Ovary (tissue), 7 donors: ENCODE measurements at regions not wholly inside any gene's neighbourhood (a gene's known extent, or its start where the extent isn't known, plus 50 kb on each side); places are given as distances from the start of the nearest gene placed in this dataset.

ENCODE experiments used
- DNase-seq, 5 donors: peaks; one replicate each; pipeline ENCODE4 v3.0.0-alpha.2; 2019 to 2020
- H3K27ac ChIP-seq, 2 donors: fragments of 200-600 bp; one replicate each; pipeline versions ENCODE4 v1.5.1 to v1.8.0; 2019 to 2022
- H3K27me3 ChIP-seq: fragments of 200-600 bp; one replicate; pipeline ENCODE4 v1.8.0; 2022
- H3K36me3 ChIP-seq: fragments of 200-600 bp; sonication (generic); one replicate; pipeline ENCODE4 v1.5.1; 2019
- H3K4me1 ChIP-seq: one replicate; pipeline ENCODE4 v1.8.1; 2013; ENCODE audit warnings: mild to moderate bottlenecking, moderate library complexity; ENCODE audit not compliant: insufficient read depth
- H3K4me3 ChIP-seq: fragments of 200-600 bp; sonication (generic); one replicate; pipeline ENCODE4 v1.5.1; 2017
- H3K9me3 ChIP-seq, 2 donors: fragments of 200-600 bp in 1 of 2; sonication (generic) in 1 of 2; one replicate each; pipeline versions ENCODE4 v1.5.1 to v1.8.1; 2013 to 2019; ENCODE audit warnings: mild to moderate bottlenecking in 1 of 2, moderate library complexity in 1 of 2
- EP300 ChIP-seq: sonication (generic); formaldehyde crosslinking; IDR thresholded peaks from one replicate; pipeline ENCODE4 v1.6.1; 2017; ENCODE audit warnings: antibody characterized with exemption
- POLR2A ChIP-seq: fragments of 450-650 bp; IDR thresholded peaks from one replicate; pipeline ENCODE4 v1.6.1; 2017; ENCODE audit warnings: antibody characterized with exemption, mild to moderate bottlenecking, moderate library complexity
- WGBS, 3 donors: extraction: QIAGEN DNeasy Blood & Tissue Kit in 1 of 3; methylation state at CpG; one replicate each; pipeline versions ENCODE4 v1.1.5 to v1.1.7; 2013 to 2017; 5-methylcytosine and 5-hydroxymethylcytosine counted together
- intact Hi-C, 4 donors: fragments of 100-400 bp; cut with DNase I; formaldehyde crosslinking; loops; one replicate each; pipeline versions ENCODE4 v1.11.0 to v1.15.1; 2022 to 2023
- TF ChIP-seq, protein P1 (sequence below), 3 donors: fragments of 450-650 bp in 2 of 3; fragments of 200-600 bp in 1 of 3; IDR thresholded peaks; one replicate each; pipeline versions ENCODE4 v1.5.1 to v1.8.0; 2016 to 2022; ENCODE audit warnings: antibody characterized with exemption in 3 of 3, mild to moderate bottlenecking in 1 of 3
- donor health status: DM: no; HTN: no; CAD: no; lungs with moderate emphysema.
- donor health status: DM: no; HTN: no; CAD: no.
- donor health status: Bipolar disorder and iron deficiency.
- donor health status: DM: no; HTN: no; CAD: no.
- donor health status: DM: yes; HTN: yes; CAD: no.

DNA sequence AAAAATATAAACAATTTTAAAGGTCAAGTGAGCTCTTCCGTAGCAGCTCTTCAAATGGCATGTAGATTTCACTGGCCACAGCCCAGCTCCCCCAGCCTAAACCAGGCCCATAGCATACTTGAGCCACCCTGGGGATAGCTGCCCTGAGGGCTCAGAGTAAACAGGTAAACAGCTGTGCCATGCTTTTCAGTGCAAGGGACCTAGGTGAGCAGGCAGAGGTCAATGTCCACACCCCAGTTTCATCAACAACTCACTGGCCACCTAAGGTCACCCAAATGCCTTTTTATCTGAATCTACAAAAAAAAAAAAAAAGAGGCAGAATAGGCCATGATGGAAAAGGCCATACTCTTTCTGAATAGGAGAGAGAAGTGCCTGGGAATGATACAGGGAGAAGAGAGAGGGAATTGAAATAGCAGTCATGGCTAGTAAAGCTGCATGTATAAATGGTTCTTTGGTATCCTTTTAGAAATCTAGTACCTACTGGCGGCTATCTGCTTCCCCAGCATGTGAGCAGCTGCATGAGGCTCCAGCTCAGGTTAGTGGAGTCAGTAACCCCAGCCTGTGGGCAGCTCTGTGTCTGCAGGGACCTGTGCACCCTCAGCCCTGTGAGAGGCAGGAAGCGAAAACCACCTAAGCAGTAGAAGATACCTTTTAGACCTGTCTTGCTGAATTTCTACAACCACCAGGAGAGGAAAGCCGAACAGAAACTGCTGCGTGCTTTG lies 77.0 kb downstream of the FOXA2 start:
- intact Hi-C loops, result no loop called here
- WGBS, 3 donors, result 75 to 86% (median 84%) methylated on average over 5 of the region's 5 CpGs
- Histone ChIP-seq H3K9me3 (no peaks in the 10 kb centered on the region), H3K4me3 (no peak overlapping the region), H3K27ac (no peak overlapping the region), H3K27me3 (no peaks in the 10 kb centered on the region), H3K36me3 (no peaks in the 10 kb centered on the region), H3K4me1 (no peaks in the 10 kb centered on the region)
- TF ChIP-seq, protein P1, sequence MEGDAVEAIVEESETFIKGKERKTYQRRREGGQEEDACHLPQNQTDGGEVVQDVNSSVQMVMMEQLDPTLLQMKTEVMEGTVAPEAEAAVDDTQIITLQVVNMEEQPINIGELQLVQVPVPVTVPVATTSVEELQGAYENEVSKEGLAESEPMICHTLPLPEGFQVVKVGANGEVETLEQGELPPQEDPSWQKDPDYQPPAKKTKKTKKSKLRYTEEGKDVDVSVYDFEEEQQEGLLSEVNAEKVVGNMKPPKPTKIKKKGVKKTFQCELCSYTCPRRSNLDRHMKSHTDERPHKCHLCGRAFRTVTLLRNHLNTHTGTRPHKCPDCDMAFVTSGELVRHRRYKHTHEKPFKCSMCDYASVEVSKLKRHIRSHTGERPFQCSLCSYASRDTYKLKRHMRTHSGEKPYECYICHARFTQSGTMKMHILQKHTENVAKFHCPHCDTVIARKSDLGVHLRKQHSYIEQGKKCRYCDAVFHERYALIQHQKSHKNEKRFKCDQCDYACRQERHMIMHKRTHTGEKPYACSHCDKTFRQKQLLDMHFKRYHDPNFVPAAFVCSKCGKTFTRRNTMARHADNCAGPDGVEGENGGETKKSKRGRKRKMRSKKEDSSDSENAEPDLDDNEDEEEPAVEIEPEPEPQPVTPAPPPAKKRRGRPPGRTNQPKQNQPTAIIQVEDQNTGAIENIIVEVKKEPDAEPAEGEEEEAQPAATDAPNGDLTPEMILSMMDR (IDR thresholded peaks at IDR 0.05), result no peak
- TF ChIP-seq EP300, result no peak
- TF ChIP-seq POLR2A, result no peak
- DNase-seq, result no peak

DNA sequence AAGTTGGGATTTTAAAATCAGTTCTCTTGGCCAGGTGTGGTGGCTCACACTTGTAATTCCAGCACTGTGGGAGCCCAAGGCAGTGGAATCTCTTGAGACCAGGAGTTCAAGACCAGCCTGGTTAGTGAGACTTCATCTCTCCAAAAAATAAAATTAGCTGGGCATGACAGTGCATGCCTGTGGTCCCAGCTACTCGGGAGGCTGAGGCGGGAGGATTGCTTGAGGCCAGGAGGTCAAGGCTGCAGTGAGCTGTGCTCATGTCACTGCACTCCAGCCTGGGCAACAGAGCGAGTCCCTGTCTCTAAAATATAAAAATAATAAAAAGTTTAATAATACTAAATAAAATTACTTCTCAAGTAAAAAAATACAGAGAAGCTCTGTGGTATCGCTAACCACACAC lies 77.5 kb downstream of the FOXA2 start:
- Histone ChIP-seq H3K36me3 (no peaks in the 10 kb centered on the region), H3K27me3 (no peaks in the 10 kb centered on the region), H3K4me3 (no peak overlapping the region), H3K4me1 (no peaks in the 10 kb centered on the region), H3K27ac (no peak overlapping the region), H3K9me3 (no peaks in the 10 kb centered on the region)
- DNase-seq, result no peak
- intact Hi-C loops, result no loop called here
- 36 to 64% (median 42%) methylated on average over 4 of the region's 4 CpGs for WGBS, 3 donors
- TF ChIP-seq, protein P1 (IDR thresholded peaks at IDR 0.05), result no peak
- TF ChIP-seq POLR2A (no peak), EP300 (no peak)

DNA sequence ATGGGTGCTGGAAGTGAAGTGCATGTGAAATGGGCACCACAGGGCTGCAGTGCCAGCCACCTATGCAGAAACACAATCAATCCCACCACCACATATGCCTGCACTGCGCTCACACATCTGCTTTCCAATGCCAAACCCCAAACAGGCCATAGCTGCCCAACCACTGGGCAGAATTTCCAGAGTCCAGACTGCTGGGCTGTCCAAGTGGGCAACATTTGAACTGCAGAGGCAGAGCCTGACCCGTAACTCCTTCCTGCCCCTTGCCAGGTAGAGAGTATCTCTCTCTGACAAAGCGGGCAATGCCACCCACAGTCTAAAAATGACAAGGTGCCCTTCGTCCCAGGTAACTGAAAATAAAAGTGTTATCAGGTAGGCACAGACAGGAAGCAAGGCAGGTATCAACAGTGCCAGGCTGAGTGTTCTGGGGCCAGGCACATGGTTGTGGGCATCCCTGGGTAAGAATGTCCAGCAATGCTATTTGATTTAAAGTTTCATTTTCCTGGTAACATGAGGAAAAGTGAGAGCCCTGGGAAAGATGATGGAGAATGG lies 79.5 kb downstream of the FOXA2 start:
- Histone ChIP-seq H3K36me3 (no peaks in the 10 kb centered on the region), H3K27ac (no peak overlapping the region), H3K4me3 (no peak overlapping the region), H3K9me3 (no peaks in the 10 kb centered on the region), H3K4me1 (no peaks in the 10 kb centered on the region), H3K27me3 (no peaks in the 10 kb centered on the region)
- TF ChIP-seq, protein P1 (IDR thresholded peaks at IDR 0.05), result no peak
- TF ChIP-seq POLR2A (no peak), EP300 (no peak)
- DNase-seq, result no peak
- intact Hi-C loops, result no loop called here
- 74 to 87% (median 81%) methylated on average over 4 of the region's 4 CpGs for WGBS, 3 donors

DNA sequence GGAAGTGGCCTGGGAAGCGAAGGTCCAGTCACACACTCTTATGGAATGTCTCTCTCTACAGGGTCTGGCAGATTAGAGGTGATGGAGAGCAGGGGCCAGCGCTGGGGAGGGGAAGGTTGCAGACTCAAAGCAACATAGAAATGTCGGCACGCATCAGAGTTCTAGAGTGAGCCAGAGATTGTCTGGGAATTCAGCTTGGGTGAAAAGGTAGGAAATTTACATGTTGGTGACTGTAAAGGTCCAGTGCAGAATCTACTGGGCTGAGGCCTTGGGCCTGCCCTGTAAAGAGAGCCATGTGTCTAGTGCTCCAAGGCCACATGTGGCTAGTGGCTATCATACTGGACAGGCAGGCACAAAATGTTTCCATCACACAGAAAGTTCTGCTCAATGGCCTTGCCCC lies 80.8 kb downstream of the FOXA2 start:
- no peak overlapping the region for H3K27ac ChIP-seq
- TF ChIP-seq POLR2A (no peak), EP300 (no peak)
- TF ChIP-seq, protein P1 (IDR thresholded peaks at IDR 0.05), result no peak
- H3K36me3 ChIP-seq, result no peaks in the 10 kb centered on the region
- no peaks in the 10 kb centered on the region for H3K9me3 ChIP-seq
- WGBS, 3 donors, result 81 to 82% (median 81%) methylated on average over 4 of the region's 4 CpGs
- no peaks in the 10 kb centered on the region for H3K4me1 ChIP-seq
- intact Hi-C loops, result no loop called here
- no peaks in the 10 kb centered on the region for H3K27me3 ChIP-seq
- DNase-seq, result no peak
- no peak overlapping the region for H3K4me3 ChIP-seq
